ENCODE measurements at regions not wholly inside any gene's neighbourhood (a gene's known extent, or its start where the extent isn't known, plus 50 kb on each side); places are given as distances from the start of the nearest gene placed in this dataset.

DNA sequence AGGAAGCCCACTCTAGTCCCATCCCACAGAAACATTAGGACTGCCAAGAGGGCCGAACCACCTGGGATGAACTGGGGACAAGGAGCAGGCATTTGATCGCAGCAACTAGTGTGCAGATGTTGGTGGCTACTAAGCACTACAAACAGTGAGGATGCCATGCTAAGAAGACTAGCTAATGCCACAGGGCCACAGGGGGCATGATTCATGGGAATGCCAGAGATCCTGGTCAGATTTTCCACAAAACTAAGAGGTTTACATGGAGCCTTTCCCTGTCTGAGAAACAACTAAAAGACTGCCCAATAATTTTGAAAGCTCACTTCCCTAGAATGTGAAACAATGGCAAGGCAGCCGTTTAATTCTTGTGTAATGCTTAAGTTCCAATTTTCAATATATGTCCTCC is 375.9 kb upstream of the PTCHD4 start:
- TF ChIP-seq, protein P1, sequence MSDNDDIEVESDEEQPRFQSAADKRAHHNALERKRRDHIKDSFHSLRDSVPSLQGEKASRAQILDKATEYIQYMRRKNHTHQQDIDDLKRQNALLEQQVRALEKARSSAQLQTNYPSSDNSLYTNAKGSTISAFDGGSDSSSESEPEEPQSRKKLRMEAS (IDR thresholded peaks at IDR 0.05; ENCODE audit: low read depth, low read length): no peak
- no peak for TF ChIP-seq POLR2A (IDR thresholded peaks at IDR 0.05; ENCODE audit: extremely low read depth, insufficient read length)
- TF ChIP-seq, protein P2, sequence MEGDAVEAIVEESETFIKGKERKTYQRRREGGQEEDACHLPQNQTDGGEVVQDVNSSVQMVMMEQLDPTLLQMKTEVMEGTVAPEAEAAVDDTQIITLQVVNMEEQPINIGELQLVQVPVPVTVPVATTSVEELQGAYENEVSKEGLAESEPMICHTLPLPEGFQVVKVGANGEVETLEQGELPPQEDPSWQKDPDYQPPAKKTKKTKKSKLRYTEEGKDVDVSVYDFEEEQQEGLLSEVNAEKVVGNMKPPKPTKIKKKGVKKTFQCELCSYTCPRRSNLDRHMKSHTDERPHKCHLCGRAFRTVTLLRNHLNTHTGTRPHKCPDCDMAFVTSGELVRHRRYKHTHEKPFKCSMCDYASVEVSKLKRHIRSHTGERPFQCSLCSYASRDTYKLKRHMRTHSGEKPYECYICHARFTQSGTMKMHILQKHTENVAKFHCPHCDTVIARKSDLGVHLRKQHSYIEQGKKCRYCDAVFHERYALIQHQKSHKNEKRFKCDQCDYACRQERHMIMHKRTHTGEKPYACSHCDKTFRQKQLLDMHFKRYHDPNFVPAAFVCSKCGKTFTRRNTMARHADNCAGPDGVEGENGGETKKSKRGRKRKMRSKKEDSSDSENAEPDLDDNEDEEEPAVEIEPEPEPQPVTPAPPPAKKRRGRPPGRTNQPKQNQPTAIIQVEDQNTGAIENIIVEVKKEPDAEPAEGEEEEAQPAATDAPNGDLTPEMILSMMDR (IDR thresholded peaks at IDR 0.05; ENCODE audit: low read depth, low read length): no peak
- TF ChIP-seq MYC (IDR thresholded peaks at IDR 0.05; ENCODE audit: low read depth, low read length): no peak

Data from NB4 (cell line).